NCI-H526 (cell line): ENCODE measurements at regions not wholly inside any gene's neighbourhood (a gene's known extent, or its start where the extent isn't known, plus 50 kb on each side); places are given as distances from the start of the nearest gene placed in this dataset.

Experiments used
- DNase-seq, 2 experiments: peaks; one replicate each; lab custom pipeline; 2025; lab: John Stamatoyannopoulos, UW

GRCh38 chr2:18723219-18723618 is 133.8 kb upstream of the NT5C1B start:
- no peak for DNase-seq

GRCh38 chr2:18722101-18722500 is 132.7 kb upstream of the NT5C1B start:
- no peak for DNase-seq

GRCh38 chr2:18721038-18721922 is 131.9 kb upstream of the NT5C1B start:
- DNase-seq, result no peak

GRCh38 chr2:18719978-18720775 is 130.8 kb upstream of the NT5C1B start:
- DNase-seq, result no peak

GRCh38 chr2:18708203-18708715 is 118.9 kb upstream of the NT5C1B start:
- no peak for DNase-seq

- no peak for DNase-seq
Measured at GRCh38 chr2:18706001-18706400, 116.6 kb upstream of the NT5C1B start.

GRCh38 chr2:18704276-18704675 is 114.9 kb upstream of the NT5C1B start:
- no peak for DNase-seq

- DNase-seq, result no peak
Measured at GRCh38 chr2:18703555-18703954, 114.2 kb upstream of the NT5C1B start.

GRCh38 chr2:18701981-18702380 is 112.6 kb upstream of the NT5C1B start:
- DNase-seq, result no peak

GRCh38 chr2:18701546-18701945 is 112.2 kb upstream of the NT5C1B start:
- no peak for DNase-seq

- no peak for DNase-seq
Measured at GRCh38 chr2:18690342-18690741, 101.0 kb upstream of the NT5C1B start.

- no peak for DNase-seq
Measured at GRCh38 chr2:18684206-18685038, 95.1 kb upstream of the NT5C1B start.

GRCh38 chr2:18682681-18683080 is 93.3 kb upstream of the NT5C1B start:
- no peak for DNase-seq

GRCh38 chr2:18677280-18677679 is 87.9 kb upstream of the NT5C1B start:
- no peak for DNase-seq

- DNase-seq, result no peak
Measured at GRCh38 chr2:18674309-18674708, 84.9 kb upstream of the NT5C1B start.

- DNase-seq, result no peak
Measured at GRCh38 chr2:18671363-18671762, 82.0 kb upstream of the NT5C1B start.

- no peak for DNase-seq
Measured at GRCh38 chr2:18668221-18668620, 78.9 kb upstream of the NT5C1B start.

- no peak for DNase-seq
Measured at GRCh38 chr2:18664421-18664820, 75.1 kb upstream of the NT5C1B start.

- DNase-seq, result no peak
Measured at GRCh38 chr2:18663861-18664260, 74.5 kb upstream of the NT5C1B start.

GRCh38 chr2:18662689-18663088 is 73.3 kb upstream of the NT5C1B start:
- DNase-seq, result no peak

GRCh38 chr2:18659915-18660314 is 70.5 kb upstream of the NT5C1B start:
- DNase-seq, result no peak

- DNase-seq, result no peak
Measured at GRCh38 chr2:18656048-18656447, 66.7 kb upstream of the NT5C1B start.
